Fibroblast of lung (primary cell): ENCODE measurements at regions not wholly inside any gene's neighbourhood (a gene's known extent, or its start where the extent isn't known, plus 50 kb on each side); places are given as distances from the start of the nearest gene placed in this dataset.

Experiments
- DNase-seq, 2 donors: peaks; one replicate each; pipeline versions ENCODE4 v3.0.0 to v3.0.0-alpha.2; 2010; ENCODE audit warnings: low read depth in 2 of 2
- H2AFZ ChIP-seq: 2 replicates; pipeline ENCODE4 v1.5.1; 2012; ENCODE audit warnings: low read length, control low read depth, inconsistent platforms
- H3K27ac ChIP-seq: 2 replicates; pipeline ENCODE4 v1.5.1; 2011; ENCODE audit warnings: low read length, control low read depth; ENCODE audit not compliant: insufficient read depth
- H3K27me3 ChIP-seq: 2 replicates; pipeline ENCODE4 v1.5.1; 2011; ENCODE audit warnings: mild to moderate bottlenecking, low read length; ENCODE audit not compliant: control insufficient read depth, insufficient read depth
- H3K36me3 ChIP-seq: 2 replicates; pipeline ENCODE4 v1.5.1; 2011; ENCODE audit warnings: low read length; ENCODE audit not compliant: control insufficient read depth, insufficient read depth
- H3K4me1 ChIP-seq: 2 replicates; pipeline ENCODE4 v1.5.1; 2011; ENCODE audit warnings: low read length; ENCODE audit not compliant: control insufficient read depth, insufficient read depth; ENCODE audit errors: extremely low read depth
- H3K4me2 ChIP-seq: 2 replicates; pipeline ENCODE4 v1.5.1; 2011; ENCODE audit warnings: low read length, control low read depth; ENCODE audit not compliant: insufficient read depth; ENCODE audit errors: extremely low read depth
- H3K4me3 ChIP-seq, 4 experiments: fragments of 200-600 bp in 1 of 4; sonication (generic) in 1 of 4; replicated peaks in 1 of 4; 2 replicates each; pipeline ENCODE4 v1.5.1; 2011 to 2016; ENCODE audit warnings: low read length in 4 of 4, low read depth in 3 of 4, mild to moderate bottlenecking in 3 of 4, control low read depth in 2 of 4, inconsistent platforms in 1 of 4, mixed read lengths in 1 of 4; ENCODE audit not compliant: insufficient read depth in 1 of 4; ENCODE audit errors: control extremely low read depth in 1 of 4
- H3K79me2 ChIP-seq: 2 replicates; pipeline ENCODE4 v1.5.1; 2012; ENCODE audit warnings: mild to moderate bottlenecking, low read length, inconsistent platforms; ENCODE audit not compliant: control insufficient read depth, insufficient read depth
- H3K9ac ChIP-seq: 2 replicates; pipeline ENCODE4 v1.5.1; 2011; ENCODE audit warnings: mild to moderate bottlenecking, low read length, control low read depth; ENCODE audit not compliant: insufficient read depth
- H3K9me3 ChIP-seq: 2 replicates; pipeline ENCODE4 v1.5.1; 2012; ENCODE audit warnings: low read depth, low read length; ENCODE audit not compliant: control insufficient read depth, insufficient read depth
- H4K20me1 ChIP-seq: 2 replicates; pipeline ENCODE4 v1.5.1; 2011; ENCODE audit warnings: low read length; ENCODE audit not compliant: control insufficient read depth, insufficient read depth; ENCODE audit errors: extremely low read depth
- CTCF ChIP-seq, 2 donors: IDR thresholded peaks in 1 of 2; conservative IDR thresholded peaks in 1 of 2; 1 replicate in 1 of 2; 2 replicates in 1 of 2; pipeline ENCODE4 v1.5.1; 2011 to 2012; ENCODE audit warnings: low read length in 2 of 2, control low read depth in 1 of 2, inconsistent platforms in 1 of 2, low read depth in 1 of 2, mild to moderate bottlenecking in 1 of 2
- EZH2 ChIP-seq: IDR thresholded peaks from 2 replicates; pipeline ENCODE4 v1.5.1; 2012; ENCODE audit warnings: low read length, control low read depth, mild to moderate bottlenecking; ENCODE audit errors: missing control alignments

- H3K4me2 ChIP-seq: no peak overlapping the region
- H3K9ac ChIP-seq: no peak overlapping the region
- H4K20me1 ChIP-seq: no peaks in the 10 kb centered on the region
- TF ChIP-seq EZH2: no peak
- no peak for TF ChIP-seq CTCF (conservative IDR thresholded peaks at IDR 0.05 in 1 of 2, IDR thresholded peaks at IDR 0.05 in 1 of 2; ENCODE audit: low read depth in 1 of 2, low read length in 2 of 2)
- no peak overlapping the region for H3K27ac ChIP-seq
- H3K9me3 ChIP-seq: no peaks in the 10 kb centered on the region
- no peaks in the 10 kb centered on the region for H3K79me2 ChIP-seq
- H3K4me3 ChIP-seq: no peak overlapping the region
- H3K36me3 ChIP-seq: no peaks in the 10 kb centered on the region
- no peak for DNase-seq
- no peak overlapping the region for H2AFZ ChIP-seq
- no peaks in the 10 kb centered on the region for H3K4me1 ChIP-seq
- no peaks in the 10 kb centered on the region for H3K27me3 ChIP-seq
Observed at GRCh38 chr7:98729121-98729520, 112.0 kb downstream of the NPTX2 start.

- TF ChIP-seq EZH2 (no peak), CTCF (conservative IDR thresholded peaks at IDR 0.05 in 1 of 2, IDR thresholded peaks at IDR 0.05 in 1 of 2; ENCODE audit: low read depth in 1 of 2, low read length in 2 of 2) (no peak)
- H3K36me3 ChIP-seq: no peaks in the 10 kb centered on the region
- H3K4me3 ChIP-seq: no peak overlapping the region
Observed at GRCh38 chr7:98730326-98730725, 113.2 kb downstream of the NPTX2 start.

GRCh38 chr7:98731651-98732050, 114.6 kb downstream of the NPTX2 start:
- no peak overlapping the region for H3K27ac ChIP-seq
- no peaks in the 10 kb centered on the region for H3K9me3 ChIP-seq
- H3K9ac ChIP-seq: no peak overlapping the region
- TF ChIP-seq EZH2: no peak
- TF ChIP-seq CTCF (conservative IDR thresholded peaks at IDR 0.05 in 1 of 2, IDR thresholded peaks at IDR 0.05 in 1 of 2; ENCODE audit: low read depth in 1 of 2, low read length in 2 of 2): no peak
- no peaks in the 10 kb centered on the region for H3K27me3 ChIP-seq
- no peaks in the 10 kb centered on the region for H4K20me1 ChIP-seq
- no peaks in the 10 kb centered on the region for H3K4me1 ChIP-seq
- H2AFZ ChIP-seq: no peak overlapping the region
- no peak overlapping the region for H3K4me3 ChIP-seq
- no peaks in the 10 kb centered on the region for H3K36me3 ChIP-seq
- no peak for DNase-seq
- H3K4me2 ChIP-seq: no peak overlapping the region
- no peaks in the 10 kb centered on the region for H3K79me2 ChIP-seq

More at GRCh38 chr7:98730326-98730725, 113.2 kb downstream of the NPTX2 start:
- Histone ChIP-seq H3K4me2 (no peak overlapping the region), H3K27me3 (no peaks in the 10 kb centered on the region), H3K9me3 (no peaks in the 10 kb centered on the region), H3K27ac (no peak overlapping the region), H4K20me1 (no peaks in the 10 kb centered on the region), H3K9ac (no peak overlapping the region), H2AFZ (no peak overlapping the region), H3K4me1 (no peaks in the 10 kb centered on the region), H3K79me2 (no peaks in the 10 kb centered on the region)
- no peak for DNase-seq
